ENCODE measurements at regions not wholly inside any gene's neighbourhood (a gene's known extent, or its start where the extent isn't known, plus 50 kb on each side); places are given as distances from the start of the nearest gene placed in this dataset.

DNA sequence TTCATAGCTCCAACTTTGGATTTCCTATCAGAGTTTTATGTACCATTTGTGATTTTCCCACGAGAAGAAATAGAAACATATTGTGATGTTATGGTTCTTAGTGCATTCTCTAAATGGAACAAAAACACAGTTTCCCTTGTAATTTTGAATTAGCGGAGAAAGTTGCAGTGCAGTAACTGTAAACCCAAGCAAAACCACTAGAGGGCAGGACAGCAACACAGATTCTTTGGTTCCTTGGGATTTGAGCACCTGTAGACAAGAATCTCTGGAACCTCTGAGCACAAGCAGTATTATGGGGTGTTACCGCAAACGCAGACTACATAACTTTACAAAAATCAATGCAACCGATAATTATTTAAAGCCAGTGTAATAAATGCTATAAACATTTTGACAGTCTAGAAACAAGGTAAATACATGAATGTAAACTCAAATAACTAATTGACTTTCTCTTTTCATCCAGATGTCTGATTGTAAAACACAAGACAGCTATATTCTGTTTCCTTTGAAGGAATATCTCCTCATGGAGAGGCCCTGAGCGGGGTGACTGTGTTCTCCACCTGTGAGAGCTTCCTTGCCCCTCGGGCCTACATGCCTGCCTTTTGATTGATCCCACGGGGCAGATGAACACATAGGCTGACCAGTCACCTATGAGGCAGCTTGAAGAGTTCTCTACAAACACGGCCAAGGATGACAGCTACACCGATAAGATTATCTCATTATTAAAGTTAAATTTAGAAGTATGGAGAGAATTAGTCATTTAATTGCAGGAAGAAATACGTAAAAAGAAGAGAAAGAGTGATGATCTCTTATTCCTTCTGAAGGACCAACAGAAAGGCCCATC, 67.5 kb upstream of the COL21A1 start:
- no peak for TF ChIP-seq POLR2AphosphoS5 (IDR thresholded peaks at IDR 0.05)
- TF ChIP-seq POLR2A (IDR thresholded peaks at IDR 0.05): no peak
- TF ChIP-seq, protein P1, sequence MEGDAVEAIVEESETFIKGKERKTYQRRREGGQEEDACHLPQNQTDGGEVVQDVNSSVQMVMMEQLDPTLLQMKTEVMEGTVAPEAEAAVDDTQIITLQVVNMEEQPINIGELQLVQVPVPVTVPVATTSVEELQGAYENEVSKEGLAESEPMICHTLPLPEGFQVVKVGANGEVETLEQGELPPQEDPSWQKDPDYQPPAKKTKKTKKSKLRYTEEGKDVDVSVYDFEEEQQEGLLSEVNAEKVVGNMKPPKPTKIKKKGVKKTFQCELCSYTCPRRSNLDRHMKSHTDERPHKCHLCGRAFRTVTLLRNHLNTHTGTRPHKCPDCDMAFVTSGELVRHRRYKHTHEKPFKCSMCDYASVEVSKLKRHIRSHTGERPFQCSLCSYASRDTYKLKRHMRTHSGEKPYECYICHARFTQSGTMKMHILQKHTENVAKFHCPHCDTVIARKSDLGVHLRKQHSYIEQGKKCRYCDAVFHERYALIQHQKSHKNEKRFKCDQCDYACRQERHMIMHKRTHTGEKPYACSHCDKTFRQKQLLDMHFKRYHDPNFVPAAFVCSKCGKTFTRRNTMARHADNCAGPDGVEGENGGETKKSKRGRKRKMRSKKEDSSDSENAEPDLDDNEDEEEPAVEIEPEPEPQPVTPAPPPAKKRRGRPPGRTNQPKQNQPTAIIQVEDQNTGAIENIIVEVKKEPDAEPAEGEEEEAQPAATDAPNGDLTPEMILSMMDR (IDR thresholded peaks at IDR 0.05): peak; percentile 54 to 73 (median 61)
